NCI-H1105 (cell line): ENCODE measurements at regions not wholly inside any gene's neighbourhood (a gene's known extent, or its start where the extent isn't known, plus 50 kb on each side); places are given as distances from the start of the nearest gene placed in this dataset.
"Not testable (repeated sequence)": the region's sequence is repeated elsewhere in the genome, so short reads cannot be mapped to it uniquely, and the experiment has no call there.

ENCODE experiments used
- DNase-seq: peaks from one replicate; lab custom pipeline; 2025; lab: John Stamatoyannopoulos, UW

- DNase-seq = no peak
Measured at GRCh38 chr4:1572964-1573720, 111.0 kb downstream of the FAM53A start.

GRCh38 chr4:1572521-1572920, 111.6 kb downstream of the FAM53A start:
- DNase-seq = no peak

- DNase-seq = no peak
Measured at GRCh38 chr4:1572010-1572385, 112.1 kb downstream of the FAM53A start.

GRCh38 chr4:1571165-1572009, 112.7 kb downstream of the FAM53A start:
- no peak for DNase-seq

GRCh38 chr4:1570291-1571164, 113.6 kb downstream of the FAM53A start:
- DNase-seq = no peak

- no peak for DNase-seq
Measured at GRCh38 chr4:1569461-1570151, 114.5 kb downstream of the FAM53A start.

- DNase-seq = no peak
Measured at GRCh38 chr4:1568855-1569460, 115.2 kb downstream of the FAM53A start.

- no peak for DNase-seq
Measured at GRCh38 chr4:1567808-1568581, 116.1 kb downstream of the FAM53A start.

GRCh38 chr4:1567519-1567807, 116.7 kb downstream of the FAM53A start:
- no peak for DNase-seq

GRCh38 chr4:1566838-1567518, 117.1 kb downstream of the FAM53A start:
- no peak for DNase-seq

- not testable (repeated sequence) for DNase-seq
Measured at GRCh38 chr4:1566301-1566837, 117.7 kb downstream of the FAM53A start.

GRCh38 chr4:1565598-1566295, 118.4 kb downstream of the FAM53A start:
- DNase-seq = no peak

GRCh38 chr4:1564535-1565375, 119.4 kb downstream of the FAM53A start:
- DNase-seq = no peak

- DNase-seq = no peak
Measured at GRCh38 chr4:1563768-1564485, 120.2 kb downstream of the FAM53A start.

GRCh38 chr4:1563241-1563640, 120.9 kb downstream of the FAM53A start:
- no peak for DNase-seq

- DNase-seq = no peak
Measured at GRCh38 chr4:1562771-1563170, 121.3 kb downstream of the FAM53A start.

GRCh38 chr4:1562371-1562770, 121.7 kb downstream of the FAM53A start:
- no peak for DNase-seq
